Ascending aorta (tissue), 2 donors: ENCODE measurements at regions not wholly inside any gene's neighbourhood (a gene's known extent, or its start where the extent isn't known, plus 50 kb on each side); places are given as distances from the start of the nearest gene placed in this dataset.

ENCODE experiments used
- DNase-seq, 2 donors: peaks; one replicate each; pipeline ENCODE4 v3.0.0-alpha.2; 2019; ENCODE audit warnings: low spot score in 2 of 2
- H3K27ac ChIP-seq, 2 donors: fragments of 200-600 bp; sonication (generic); one replicate each; pipeline ENCODE4 v1.5.1; 2016 to 2017; ENCODE audit warnings: mild to moderate bottlenecking in 1 of 2
- H3K27me3 ChIP-seq: fragments of 200-600 bp; sonication (generic); one replicate; pipeline ENCODE4 v1.5.1; 2017
- H3K36me3 ChIP-seq, 2 donors: fragments of 200-600 bp; sonication (generic); one replicate each; pipeline ENCODE4 v1.5.1; 2016
- H3K4me1 ChIP-seq, 2 donors: fragments of 200-600 bp; sonication (generic); one replicate each; pipeline ENCODE4 v1.5.1; 2016 to 2017; ENCODE audit warnings: mild to moderate bottlenecking in 1 of 2
- H3K4me3 ChIP-seq, 2 donors: fragments of 200-600 bp; sonication (generic); one replicate each; pipeline ENCODE4 v1.5.1; 2016 to 2017; ENCODE audit warnings: mild to moderate bottlenecking in 1 of 2
- H3K9me3 ChIP-seq, 2 donors: fragments of 200-600 bp; sonication (generic); one replicate each; pipeline ENCODE4 v1.5.1; 2016
- intact Hi-C: fragments of 100-400 bp; cut with DNase I; formaldehyde crosslinking; loops from one replicate; pipeline ENCODE4 v1.15.1; 2023
- TF ChIP-seq, protein P1 (sequence below), 3 experiments: fragments of 200-600 bp in 2 of 3; fragments of 450-650 bp in 1 of 3; sonication (generic) in 2 of 3; IDR thresholded peaks; one replicate each; pipeline ENCODE4 v1.5.1; 2016 to 2019; ENCODE audit warnings: antibody characterized with exemption in 3 of 3, mild to moderate bottlenecking in 1 of 3, moderate library complexity in 1 of 3

DNA sequence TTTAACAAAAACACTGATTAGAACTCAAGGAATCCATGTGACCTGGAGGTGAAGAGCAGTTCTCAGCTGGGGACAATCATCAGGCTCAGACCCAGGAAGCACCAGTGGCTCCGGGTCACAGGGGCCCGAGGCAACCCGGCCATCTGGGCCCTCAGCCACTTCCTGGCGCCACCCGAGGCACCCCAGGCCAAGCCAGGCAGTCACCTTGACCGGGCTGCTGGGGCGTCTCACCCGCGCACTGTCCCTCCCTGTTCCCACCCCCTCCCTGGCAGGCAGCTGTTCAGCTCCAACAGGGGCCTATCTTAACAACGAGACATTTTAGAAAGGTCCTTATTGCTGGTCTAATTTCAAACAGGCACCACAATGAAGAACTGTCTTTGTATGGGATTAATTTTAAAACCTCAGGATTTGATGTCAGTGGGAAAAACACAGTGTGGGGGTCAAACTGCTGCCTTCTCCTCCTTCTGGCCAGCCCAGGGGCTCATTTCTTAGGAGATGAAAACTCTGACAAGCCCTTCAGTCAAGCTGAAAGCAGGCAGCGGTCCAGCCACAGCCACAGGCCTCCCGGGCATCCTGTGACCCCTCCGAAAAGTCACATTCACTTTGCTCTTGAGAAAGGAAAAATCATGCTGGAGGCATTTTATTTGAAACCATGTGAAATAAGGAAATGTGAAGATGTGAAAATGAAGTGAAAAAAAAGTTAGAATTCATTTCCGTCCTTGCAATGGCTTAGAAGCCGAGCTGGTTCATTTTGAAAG lies 83.3 kb downstream of the KCTD15 start:
- Histone ChIP-seq H3K4me1 (no peaks in the 10 kb centered on the region), H3K9me3 (no peaks in the 10 kb centered on the region), H3K27me3 (no peaks in the 10 kb centered on the region), H3K27ac (no peak overlapping the region), H3K36me3 (no peaks in the 10 kb centered on the region), H3K4me3 (no peak overlapping the region)
- no peak for DNase-seq
- TF ChIP-seq, protein P1, sequence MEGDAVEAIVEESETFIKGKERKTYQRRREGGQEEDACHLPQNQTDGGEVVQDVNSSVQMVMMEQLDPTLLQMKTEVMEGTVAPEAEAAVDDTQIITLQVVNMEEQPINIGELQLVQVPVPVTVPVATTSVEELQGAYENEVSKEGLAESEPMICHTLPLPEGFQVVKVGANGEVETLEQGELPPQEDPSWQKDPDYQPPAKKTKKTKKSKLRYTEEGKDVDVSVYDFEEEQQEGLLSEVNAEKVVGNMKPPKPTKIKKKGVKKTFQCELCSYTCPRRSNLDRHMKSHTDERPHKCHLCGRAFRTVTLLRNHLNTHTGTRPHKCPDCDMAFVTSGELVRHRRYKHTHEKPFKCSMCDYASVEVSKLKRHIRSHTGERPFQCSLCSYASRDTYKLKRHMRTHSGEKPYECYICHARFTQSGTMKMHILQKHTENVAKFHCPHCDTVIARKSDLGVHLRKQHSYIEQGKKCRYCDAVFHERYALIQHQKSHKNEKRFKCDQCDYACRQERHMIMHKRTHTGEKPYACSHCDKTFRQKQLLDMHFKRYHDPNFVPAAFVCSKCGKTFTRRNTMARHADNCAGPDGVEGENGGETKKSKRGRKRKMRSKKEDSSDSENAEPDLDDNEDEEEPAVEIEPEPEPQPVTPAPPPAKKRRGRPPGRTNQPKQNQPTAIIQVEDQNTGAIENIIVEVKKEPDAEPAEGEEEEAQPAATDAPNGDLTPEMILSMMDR (IDR thresholded peaks at IDR 0.05) = no peak
- intact Hi-C loops = no loop called here

- DNase-seq = no peak
- H3K4me3 ChIP-seq = peak overlapping the region; percentile 5 to 15
- H3K27me3 ChIP-seq = no peaks in the 10 kb centered on the region
- no peaks in the 10 kb centered on the region for H3K36me3 ChIP-seq
- no peaks in the 10 kb centered on the region for H3K4me1 ChIP-seq
- intact Hi-C loops = no loop called here
- no peaks in the 10 kb centered on the region for H3K9me3 ChIP-seq
- TF ChIP-seq, protein P1 (IDR thresholded peaks at IDR 0.05) = no peak
- no peak overlapping the region for H3K27ac ChIP-seq
These were observed 87.3 kb downstream of the KCTD15 start for GRCh38 chr19:33883859-33884519.

DNA sequence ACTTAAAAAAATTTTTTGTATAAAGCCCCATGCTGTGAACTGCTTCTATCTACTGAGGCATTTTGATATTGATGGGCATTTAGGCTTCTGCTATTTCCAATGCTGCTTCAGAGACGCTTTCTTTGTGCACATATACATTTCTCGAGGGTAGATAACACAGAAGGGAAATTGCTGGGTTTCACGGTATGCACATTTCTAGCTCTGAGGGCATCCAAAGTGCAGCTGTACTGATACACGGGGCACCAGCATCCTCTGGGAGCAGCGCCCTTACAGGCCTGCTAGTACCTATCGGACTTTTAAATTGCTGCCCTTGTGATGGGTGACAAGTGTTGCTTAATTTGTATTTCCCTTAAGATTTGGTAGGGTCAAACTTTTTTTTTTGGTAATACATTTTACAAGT lies 88.6 kb downstream of the KCTD15 start:
- H3K27me3 ChIP-seq = no peaks in the 10 kb centered on the region
- no peaks in the 10 kb centered on the region for H3K4me1 ChIP-seq
- no peak overlapping the region for H3K27ac ChIP-seq
- no peaks in the 10 kb centered on the region for H3K9me3 ChIP-seq
- no peak overlapping the region for H3K4me3 ChIP-seq
- H3K36me3 ChIP-seq = no peaks in the 10 kb centered on the region
- DNase-seq = no peak
- TF ChIP-seq, protein P1 (IDR thresholded peaks at IDR 0.05) = no peak
- intact Hi-C loops = no loop called here

DNA sequence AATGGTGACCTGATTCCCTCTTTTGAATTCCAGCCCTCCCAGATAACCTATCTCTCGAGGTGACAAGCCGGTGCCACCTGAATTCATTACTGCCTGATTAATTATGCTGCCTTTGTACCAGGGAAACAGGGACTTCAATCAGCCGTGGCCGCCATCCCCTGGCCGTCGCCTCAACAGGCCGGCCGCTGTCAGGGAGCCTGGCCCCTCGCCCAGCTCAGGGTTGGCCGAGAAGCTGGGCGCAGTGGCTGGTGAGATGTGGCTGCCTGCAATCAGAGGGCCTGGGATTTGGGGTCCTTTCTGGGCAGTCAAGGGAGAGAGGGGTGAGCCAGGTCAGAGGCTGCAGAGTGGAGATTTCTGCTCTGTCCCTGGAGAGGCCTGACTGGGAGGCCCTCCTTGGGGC lies 91.2 kb downstream of the KCTD15 start:
- Histone ChIP-seq H3K27ac (no peak overlapping the region), H3K36me3 (no peaks in the 10 kb centered on the region), H3K27me3 (no peaks in the 10 kb centered on the region), H3K9me3 (no peaks in the 10 kb centered on the region), H3K4me3 (no peak overlapping the region), H3K4me1 (no peaks in the 10 kb centered on the region)
- DNase-seq = no peak
- intact Hi-C loops = no loop called here
- TF ChIP-seq, protein P1 (IDR thresholded peaks at IDR 0.05) = no peak

DNA sequence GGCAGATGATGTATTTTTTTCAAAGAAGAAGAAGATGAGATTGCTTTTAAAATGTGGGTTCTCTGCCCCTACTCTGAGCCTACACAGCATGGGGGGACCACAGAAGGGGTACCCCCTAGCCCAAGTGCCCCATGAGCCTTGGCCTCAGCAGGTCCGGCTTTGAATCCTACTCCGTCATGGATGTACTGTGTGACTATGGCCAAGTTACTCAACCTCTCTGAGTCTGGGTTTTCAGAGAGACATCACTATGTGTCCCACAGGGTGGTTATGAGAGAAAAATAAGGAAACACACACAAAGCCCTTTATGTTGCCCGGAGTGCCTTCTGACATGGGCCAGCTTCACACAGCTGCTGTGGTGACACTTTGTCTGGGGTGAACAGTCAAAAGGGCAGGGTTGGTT lies 92.0 kb downstream of the KCTD15 start:
- no peaks in the 10 kb centered on the region for H3K4me1 ChIP-seq
- no peak overlapping the region for H3K27ac ChIP-seq
- TF ChIP-seq, protein P1 (IDR thresholded peaks at IDR 0.05) = no peak

More for the DNA sequence above, 92.0 kb downstream of the KCTD15 start:
- Histone ChIP-seq H3K27me3 (no peaks in the 10 kb centered on the region), H3K9me3 (no peaks in the 10 kb centered on the region), H3K36me3 (no peaks in the 10 kb centered on the region), H3K4me3 (no peak overlapping the region)
- DNase-seq = no peak
- intact Hi-C loops = no loop called here
